Stimulated activated memory B cell treated with anti-CD40 and anti-IgM and Interleukin-4, amounts not matched to agents 10 μg/mL and 1 μg/mL and 100 μg/mL, for 72 hours (primary cell): ENCODE measurements at regions not wholly inside any gene's neighbourhood (a gene's known extent, or its start where the extent isn't known, plus 50 kb on each side); places are given as distances from the start of the nearest gene placed in this dataset.

ENCODE experiments used
- ATAC-seq: fragments of 150-1000 bp; cut with Tn5 transposase; 2 replicates; pipeline ENCODE4 v1.10.0; 2021
- H3K27ac Mint-ChIP-seq: one replicate; pipeline ENCODE4 v1.8.0; 2022; ENCODE audit warnings: mild to moderate bottlenecking, mixed read lengths
- H3K27me3 Mint-ChIP-seq: one replicate; pipeline ENCODE4 v1.8.0; 2022; ENCODE audit warnings: mixed read lengths
- H3K36me3 Mint-ChIP-seq: one replicate; pipeline ENCODE4 v1.8.0; 2022; ENCODE audit warnings: mixed read lengths
- H3K4me1 Mint-ChIP-seq: one replicate; pipeline ENCODE4 v1.8.0; 2022; ENCODE audit warnings: mixed read lengths
- H3K4me3 Mint-ChIP-seq: one replicate; pipeline ENCODE4 v1.8.0; 2022; ENCODE audit warnings: mild to moderate bottlenecking, moderate library complexity, mixed read lengths
- H3K9me3 Mint-ChIP-seq: one replicate; pipeline ENCODE4 v1.8.0; 2022; ENCODE audit warnings: mixed read lengths

DNA sequence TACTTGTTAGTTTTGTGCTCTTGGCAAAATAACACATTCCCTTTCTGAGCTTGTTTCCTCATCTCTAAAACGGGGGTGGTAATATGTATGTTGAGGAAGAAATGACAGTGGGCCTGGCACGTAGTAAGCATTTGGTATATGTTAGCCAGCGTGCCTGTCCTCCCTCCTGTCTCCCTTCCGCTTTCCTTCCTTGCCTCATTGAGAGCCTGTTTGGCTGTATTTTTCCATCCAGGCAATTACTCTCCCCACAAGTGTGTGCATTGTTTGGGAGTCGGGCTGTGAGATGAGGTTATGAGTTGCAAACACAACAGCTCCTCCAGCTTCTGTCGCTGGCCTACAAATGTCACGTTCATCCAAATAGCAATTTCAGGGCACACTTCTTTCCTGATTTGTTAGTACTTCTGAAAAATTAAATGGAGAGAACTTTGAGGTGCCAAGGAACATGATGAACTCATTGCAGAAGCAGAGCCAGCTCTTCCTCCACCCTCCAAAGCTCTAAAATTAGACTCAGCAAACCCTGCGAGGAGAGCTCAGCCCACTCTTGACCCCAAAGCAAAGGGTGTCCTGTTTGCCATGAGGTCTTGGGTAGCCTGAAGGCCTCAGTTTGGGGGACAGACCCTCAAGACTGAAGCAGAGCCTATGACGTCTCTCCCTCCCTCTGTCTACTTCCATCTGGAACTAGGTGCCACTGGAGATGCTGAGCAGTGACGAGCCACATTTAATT is 50.7 kb upstream of the TOX2 start:
- H3K36me3 Mint-ChIP-seq = no peaks in the 10 kb centered on the region
- no peaks in the 10 kb centered on the region for H3K9me3 Mint-ChIP-seq
- ATAC-seq = no peak
- peaks cover 26% of the 10 kb centered on the region for H3K27me3 Mint-ChIP-seq
- H3K4me3 Mint-ChIP-seq = no peak overlapping the region
- H3K4me1 Mint-ChIP-seq = no peaks in the 10 kb centered on the region
- no peak overlapping the region for H3K27ac Mint-ChIP-seq

DNA sequence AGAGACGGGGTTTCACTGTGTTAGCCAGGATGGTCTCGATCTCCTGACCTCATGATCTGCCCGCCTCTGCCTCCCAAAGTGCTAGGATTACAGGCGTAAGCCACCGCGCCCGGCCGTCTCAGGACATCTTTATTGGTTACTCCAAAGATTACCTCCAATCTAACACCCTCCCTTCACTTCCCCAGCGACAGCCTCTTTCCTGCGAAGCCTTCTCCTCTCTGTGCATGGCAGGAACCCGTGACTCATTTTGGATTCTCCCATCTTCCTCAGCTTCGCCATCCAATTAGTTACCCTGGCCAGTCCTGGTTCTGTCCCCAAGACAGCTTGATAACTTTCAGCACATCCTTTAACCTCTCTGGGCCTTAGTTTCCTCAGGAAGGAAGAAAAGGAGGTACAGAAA is 51.3 kb upstream of the TOX2 start:
- no peak overlapping the region for H3K4me3 Mint-ChIP-seq
- H3K9me3 Mint-ChIP-seq = no peaks in the 10 kb centered on the region
- no peak overlapping the region for H3K27ac Mint-ChIP-seq
- no peaks in the 10 kb centered on the region for H3K36me3 Mint-ChIP-seq
- peaks cover 26% of the 10 kb centered on the region for H3K27me3 Mint-ChIP-seq
- no peaks in the 10 kb centered on the region for H3K4me1 Mint-ChIP-seq
- no peak for ATAC-seq

DNA sequence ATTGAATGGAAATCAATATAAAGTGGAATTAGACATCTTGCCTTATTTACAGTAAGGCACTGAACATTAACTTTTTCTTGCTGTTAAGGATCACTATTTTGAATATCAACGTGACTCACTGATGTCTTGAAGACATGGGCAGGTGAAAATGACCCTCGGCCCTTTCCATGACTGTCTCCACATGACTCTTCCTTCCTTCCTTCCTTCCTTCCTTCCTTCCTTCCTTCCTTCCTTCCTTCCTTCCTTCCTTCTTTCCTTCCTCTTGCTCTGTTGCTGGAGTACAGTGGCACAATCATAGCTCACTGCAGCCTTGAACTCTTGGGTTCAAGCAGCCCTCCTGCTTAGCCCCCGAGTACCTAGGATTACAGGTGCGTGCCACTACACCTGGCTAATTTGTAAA is 52.2 kb upstream of the TOX2 start:
- Mint-ChIP-seq H3K27me3 (peaks cover 26% of the 10 kb centered on the region), H3K27ac (no peak overlapping the region), H3K4me1 (no peaks in the 10 kb centered on the region), H3K36me3 (no peaks in the 10 kb centered on the region), H3K4me3 (no peak overlapping the region), H3K9me3 (no peaks in the 10 kb centered on the region)
- ATAC-seq = no peak

DNA sequence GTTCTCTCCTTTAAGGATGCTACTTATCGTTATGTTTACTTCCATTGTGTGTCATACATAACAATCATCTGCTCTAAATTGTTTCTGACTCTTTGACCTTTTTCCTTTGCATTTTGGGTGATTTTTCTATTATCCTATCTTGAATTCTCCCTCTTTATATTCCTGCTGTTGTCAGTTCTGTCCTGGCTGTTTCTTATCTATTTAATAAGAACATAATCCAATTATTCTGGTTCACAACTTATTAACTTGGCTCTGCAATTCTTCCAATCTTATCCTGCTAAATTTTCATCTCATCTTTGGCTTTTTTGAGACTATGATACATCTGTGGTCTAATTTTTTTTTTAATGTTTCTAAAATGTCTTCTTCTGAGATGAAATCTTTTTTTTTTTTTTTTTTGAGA is 54.7 kb upstream of the TOX2 start:
- Mint-ChIP-seq H3K4me3 (no peak overlapping the region), H3K4me1 (no peaks in the 10 kb centered on the region), H3K9me3 (peaks cover 5% of the 10 kb centered on the region), H3K27me3 (peaks cover 29% of the 10 kb centered on the region), H3K27ac (no peak overlapping the region), H3K36me3 (no peaks in the 10 kb centered on the region)
- no peak for ATAC-seq

GRCh38 chr20:43857932-43858331 is 56.7 kb upstream of the TOX2 start:
- ATAC-seq = no peak
- no peaks in the 10 kb centered on the region for H3K4me1 Mint-ChIP-seq
- no peak overlapping the region for H3K4me3 Mint-ChIP-seq
- peaks cover 17% of the 10 kb centered on the region for H3K27me3 Mint-ChIP-seq
- H3K9me3 Mint-ChIP-seq = peaks cover 5% of the 10 kb centered on the region
- no peak overlapping the region for H3K27ac Mint-ChIP-seq
- no peaks in the 10 kb centered on the region for H3K36me3 Mint-ChIP-seq

DNA sequence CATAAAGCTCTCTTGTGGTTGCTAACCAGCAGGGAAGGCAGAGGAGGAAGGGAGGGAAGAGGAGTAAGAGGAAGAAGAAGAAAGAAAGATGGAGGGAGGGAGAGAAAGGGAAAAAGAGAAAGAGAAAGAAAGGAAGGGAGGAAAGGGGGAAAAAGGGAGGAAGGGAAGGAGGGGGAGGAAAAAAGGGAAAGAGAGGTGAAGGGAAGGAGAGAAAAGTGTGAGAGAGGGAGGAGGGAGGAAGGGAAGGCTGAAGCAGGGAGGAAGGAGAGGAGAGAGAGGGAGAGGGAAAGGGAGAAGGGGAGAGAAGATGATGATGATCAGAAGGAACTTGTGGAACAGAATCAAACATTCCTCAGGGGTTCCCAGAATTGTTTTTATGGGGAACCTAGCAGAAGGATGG is 57.5 kb upstream of the TOX2 start:
- Mint-ChIP-seq H3K36me3 (no peaks in the 10 kb centered on the region), H3K4me1 (no peaks in the 10 kb centered on the region), H3K4me3 (no peak overlapping the region), H3K9me3 (peaks cover 5% of the 10 kb centered on the region), H3K27me3 (peaks cover 9% of the 10 kb centered on the region), H3K27ac (no peak overlapping the region)
- ATAC-seq = no peak

DNA sequence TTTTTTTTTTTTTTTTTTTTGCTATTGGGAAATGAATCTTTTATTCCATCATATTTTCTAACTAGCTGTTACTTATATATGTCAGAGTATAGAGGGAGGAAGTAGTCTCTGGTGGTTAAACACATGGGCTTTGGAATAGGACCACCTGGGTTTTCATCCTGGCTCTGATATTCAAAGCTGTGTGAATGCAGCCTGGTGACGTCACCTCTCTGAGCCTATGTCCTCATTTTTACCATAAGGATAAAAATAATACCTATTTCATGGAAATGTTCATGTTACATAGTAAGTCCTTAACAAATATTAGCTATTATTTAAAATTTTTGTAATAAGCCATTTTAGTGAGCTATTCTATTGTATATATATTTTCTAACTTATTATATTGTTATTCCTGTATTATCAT is 58.8 kb upstream of the TOX2 start:
- Mint-ChIP-seq H3K36me3 (no peaks in the 10 kb centered on the region), H3K27me3 (peaks cover 9% of the 10 kb centered on the region), H3K4me1 (no peaks in the 10 kb centered on the region), H3K27ac (no peak overlapping the region), H3K4me3 (no peak overlapping the region), H3K9me3 (peaks cover 5% of the 10 kb centered on the region)
- no peak for ATAC-seq

DNA sequence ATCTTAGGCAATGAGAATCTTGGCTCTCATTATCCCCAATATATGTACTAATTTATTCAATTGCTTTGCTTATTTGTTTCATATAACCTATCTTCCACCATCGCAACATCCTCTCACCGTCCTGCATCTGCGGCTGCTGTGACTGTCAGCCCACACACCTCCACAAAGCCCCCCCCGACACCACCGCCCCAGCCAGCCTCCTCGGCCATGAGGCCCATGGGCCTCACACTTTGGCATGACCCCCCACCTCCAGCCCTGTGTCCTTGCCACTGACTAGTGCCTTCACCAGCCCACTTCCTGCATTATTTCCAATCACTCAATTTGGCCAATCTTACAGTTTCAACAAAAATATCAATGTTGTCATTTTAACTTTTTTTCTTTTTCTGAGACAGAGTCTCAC is 60.7 kb upstream of the TOX2 start:
- H3K36me3 Mint-ChIP-seq = no peaks in the 10 kb centered on the region
- ATAC-seq = no peak
- no peak overlapping the region for H3K4me3 Mint-ChIP-seq
- peaks cover 5% of the 10 kb centered on the region for H3K9me3 Mint-ChIP-seq
- H3K27ac Mint-ChIP-seq = no peak overlapping the region
- peaks cover 9% of the 10 kb centered on the region for H3K27me3 Mint-ChIP-seq
- no peaks in the 10 kb centered on the region for H3K4me1 Mint-ChIP-seq

DNA sequence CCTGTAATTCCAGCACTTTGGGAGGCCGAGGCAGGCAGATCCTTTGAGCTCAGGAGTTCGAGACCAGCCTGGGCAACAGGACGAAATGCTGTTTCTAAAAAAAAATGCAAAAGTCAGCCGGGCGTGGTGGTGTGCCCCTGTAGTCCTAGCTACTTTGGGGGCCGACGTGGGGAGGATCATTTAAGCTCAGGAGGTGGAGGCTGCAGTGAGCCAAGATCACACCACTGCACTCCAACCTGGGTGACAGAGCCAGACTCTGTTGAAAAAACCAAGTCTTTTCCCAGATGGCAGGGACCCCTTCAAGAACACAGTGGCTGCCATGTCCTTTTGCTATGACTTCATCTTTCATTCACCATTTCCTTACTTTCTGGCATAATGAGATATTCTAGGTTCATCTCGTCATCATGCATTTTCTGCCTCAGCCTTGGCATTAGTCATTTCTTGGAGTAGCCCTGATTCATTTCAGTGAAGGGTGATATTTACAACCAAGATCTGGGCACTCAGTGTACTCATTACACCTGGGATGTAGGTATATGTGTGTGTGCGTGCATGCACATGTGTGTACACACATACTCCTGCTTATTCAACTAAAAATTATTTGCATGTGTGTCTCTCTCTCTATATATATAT is 61.4 kb upstream of the TOX2 start:
- Mint-ChIP-seq H3K9me3 (peaks cover 5% of the 10 kb centered on the region), H3K27me3 (peaks cover 9% of the 10 kb centered on the region), H3K27ac (no peak overlapping the region), H3K4me3 (no peak overlapping the region), H3K36me3 (no peaks in the 10 kb centered on the region), H3K4me1 (no peaks in the 10 kb centered on the region)
- no peak for ATAC-seq

- H3K4me1 Mint-ChIP-seq = no peaks in the 10 kb centered on the region
- H3K36me3 Mint-ChIP-seq = no peaks in the 10 kb centered on the region
- no peak overlapping the region for H3K27ac Mint-ChIP-seq
- H3K27me3 Mint-ChIP-seq = no peaks in the 10 kb centered on the region
- H3K9me3 Mint-ChIP-seq = no peaks in the 10 kb centered on the region
- ATAC-seq = no peak
- no peak overlapping the region for H3K4me3 Mint-ChIP-seq
Observed at GRCh38 chr20:43849496-43850186, 65.0 kb upstream of the TOX2 start.

- Mint-ChIP-seq H3K4me1 (no peaks in the 10 kb centered on the region), H3K9me3 (no peaks in the 10 kb centered on the region), H3K36me3 (no peaks in the 10 kb centered on the region), H3K4me3 (no peak overlapping the region), H3K27ac (no peak overlapping the region), H3K27me3 (peaks cover 5% of the 10 kb centered on the region)
- no peak for ATAC-seq
Observed at GRCh38 chr20:43846516-43846905, 68.1 kb upstream of the TOX2 start.

DNA sequence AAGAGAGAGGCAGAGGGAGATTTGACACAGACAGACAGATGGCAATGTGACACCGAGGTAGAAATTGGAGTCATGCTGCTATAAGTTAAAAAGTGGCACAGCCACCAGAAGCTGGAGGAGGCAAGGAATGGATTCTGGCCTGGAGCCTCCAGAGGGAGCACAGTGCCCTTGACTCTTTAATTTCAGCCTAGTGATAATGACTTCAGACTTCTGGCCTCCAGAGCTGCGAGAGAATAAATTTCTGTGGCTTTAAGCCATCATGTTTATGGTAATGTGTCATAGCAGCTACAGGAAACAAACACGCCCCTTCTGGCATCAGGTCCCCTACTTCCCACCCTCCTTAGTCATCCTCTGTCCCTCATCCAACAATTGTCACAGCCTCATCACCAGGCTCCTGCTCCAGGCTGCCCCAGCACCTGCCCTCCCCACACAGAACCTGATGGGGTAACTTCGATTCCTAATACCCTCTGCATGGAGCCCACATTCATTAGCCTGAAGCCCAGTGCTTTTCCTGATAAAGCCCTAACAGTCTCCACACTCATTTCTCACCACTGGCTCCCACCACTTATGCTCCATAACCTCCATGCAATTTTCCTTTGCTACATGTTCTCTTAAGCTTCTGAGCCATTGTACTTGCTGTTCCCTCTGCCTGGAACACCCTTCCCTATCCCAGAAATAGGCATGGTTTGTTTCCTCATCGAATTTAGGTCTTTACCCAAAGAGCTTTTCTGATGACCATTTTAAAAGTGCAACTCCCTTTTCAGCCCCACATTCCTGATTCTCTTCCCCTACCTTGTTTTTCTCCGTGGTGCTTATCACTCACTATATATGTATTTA is 69.7 kb upstream of the TOX2 start:
- no peak for ATAC-seq
- peaks cover 9% of the 10 kb centered on the region for H3K4me1 Mint-ChIP-seq
- no peak overlapping the region for H3K27ac Mint-ChIP-seq
- H3K4me3 Mint-ChIP-seq = no peak overlapping the region
- H3K27me3 Mint-ChIP-seq = peaks cover 9% of the 10 kb centered on the region
- no peaks in the 10 kb centered on the region for H3K9me3 Mint-ChIP-seq
- H3K36me3 Mint-ChIP-seq = no peaks in the 10 kb centered on the region

- H3K27ac Mint-ChIP-seq = no peak overlapping the region
Observed at GRCh38 chr20:43843965-43844660, 70.5 kb upstream of the TOX2 start.

GRCh38 chr20:43843096-43843964 is 71.3 kb upstream of the TOX2 start:
- Mint-ChIP-seq H3K27me3 (peaks cover 13% of the 10 kb centered on the region), H3K36me3 (no peaks in the 10 kb centered on the region), H3K4me3 (no peak overlapping the region), H3K9me3 (no peaks in the 10 kb centered on the region), H3K27ac (no peak overlapping the region), H3K4me1 (peaks cover 16% of the 10 kb centered on the region)
- ATAC-seq = no peak

More at GRCh38 chr20:43843965-43844660, 70.5 kb upstream of the TOX2 start:
- Mint-ChIP-seq H3K4me1 (peaks cover 16% of the 10 kb centered on the region), H3K27me3 (peaks cover 9% of the 10 kb centered on the region), H3K36me3 (no peaks in the 10 kb centered on the region), H3K4me3 (no peak overlapping the region), H3K9me3 (no peaks in the 10 kb centered on the region)
- no peak for ATAC-seq
